ENCODE measurements at regions not wholly inside any gene's neighbourhood (a gene's known extent, or its start where the extent isn't known, plus 50 kb on each side); places are given as distances from the start of the nearest gene placed in this dataset.
"Not testable (repeated sequence)": the region's sequence is repeated elsewhere in the genome, so short reads cannot be mapped to it uniquely, and the experiment has no call there.

- intact Hi-C loops (cut with DNase I), result no loop called here
- no peak for DNase-seq
Observed at GRCh38 chr1:82161700-82162141, 361.0 kb downstream of the ADGRL2 start.

GRCh38 chr1:82160903-82161302 is 360.2 kb downstream of the ADGRL2 start:
- no peak for DNase-seq
- intact Hi-C loops (cut with DNase I), result no loop called here

- DNase-seq, result no peak
- intact Hi-C loops (cut with DNase I), result no loop called here
Observed at GRCh38 chr1:82160036-82160435, 359.3 kb downstream of the ADGRL2 start.

GRCh38 chr1:82158981-82159380 is 358.2 kb downstream of the ADGRL2 start:
- intact Hi-C loops (cut with DNase I), result no loop called here
- no peak for DNase-seq

GRCh38 chr1:82154219-82154970 is 353.7 kb downstream of the ADGRL2 start:
- intact Hi-C loops (cut with DNase I), result no loop called here
- no peak for DNase-seq

GRCh38 chr1:82153752-82154151 is 353.0 kb downstream of the ADGRL2 start:
- intact Hi-C loops (cut with DNase I), result no loop called here

DNA sequence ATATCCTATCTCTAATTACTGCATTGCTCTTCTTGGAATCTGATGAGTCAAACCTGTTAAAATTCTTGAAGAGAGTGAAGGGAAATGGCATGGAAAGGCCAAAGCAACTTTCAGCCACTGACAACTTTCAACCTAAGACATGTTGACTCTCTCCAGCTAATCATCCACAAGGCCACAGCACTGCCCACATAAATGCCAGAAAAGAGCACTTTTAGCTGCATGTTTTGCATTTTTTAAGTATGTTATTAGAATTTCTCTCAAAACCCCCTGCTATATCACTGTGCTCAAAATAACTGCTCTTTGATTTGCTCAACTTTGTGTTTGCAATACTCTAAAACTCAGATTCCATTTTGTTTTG is 352.5 kb downstream of the ADGRL2 start:
- DNase-seq, result no peak
- intact Hi-C loops (cut with DNase I), result no loop called here

More at GRCh38 chr1:82153752-82154151, 353.0 kb downstream of the ADGRL2 start:
- no peak for DNase-seq

GRCh38 chr1:82152356-82153271 is 351.9 kb downstream of the ADGRL2 start:
- intact Hi-C loops (cut with DNase I), result no loop called here
- no peak for DNase-seq

- no peak for DNase-seq
- intact Hi-C loops (cut with DNase I), result no loop called here
Observed at GRCh38 chr1:82145656-82146055, 344.9 kb downstream of the ADGRL2 start.

- intact Hi-C loops (cut with DNase I), result no loop called here
- no peak for DNase-seq
Observed at GRCh38 chr1:82143108-82143833, 342.5 kb downstream of the ADGRL2 start.

GRCh38 chr1:82141390-82141789 is 340.7 kb downstream of the ADGRL2 start:
- intact Hi-C loops (cut with DNase I), result no loop called here
- DNase-seq, result no peak

- intact Hi-C loops (cut with DNase I), result no loop called here
- DNase-seq, result no peak
Observed at GRCh38 chr1:82139751-82140468, 339.2 kb downstream of the ADGRL2 start.

GRCh38 chr1:82136351-82136750 is 335.6 kb downstream of the ADGRL2 start:
- DNase-seq; intact Hi-C loops (cut with DNase I): not testable (repeated sequence)

DNA sequence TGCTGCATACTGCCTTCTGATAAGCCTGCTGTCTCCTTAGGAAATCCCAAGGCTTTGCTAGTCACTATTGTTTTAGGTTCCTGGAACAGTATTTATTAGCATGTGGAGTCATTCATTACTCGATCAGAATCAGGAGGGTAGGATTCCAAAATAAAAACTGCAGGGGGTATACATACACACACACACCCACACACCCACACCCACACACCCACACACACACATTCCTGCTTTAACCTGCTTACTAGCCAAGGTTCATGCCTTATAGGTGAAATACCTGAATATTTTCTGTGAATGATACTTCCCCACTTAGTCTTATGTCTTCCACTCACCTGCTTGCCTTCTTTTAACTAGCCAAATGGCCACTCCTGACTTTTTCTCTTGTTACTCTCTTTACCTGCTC is 325.1 kb downstream of the ADGRL2 start:
- intact Hi-C loops (cut with DNase I), result no loop called here
- no peak for DNase-seq

GRCh38 chr1:82125119-82125518 is 324.4 kb downstream of the ADGRL2 start:
- DNase-seq, result no peak
- intact Hi-C loops (cut with DNase I), result no loop called here

DNA sequence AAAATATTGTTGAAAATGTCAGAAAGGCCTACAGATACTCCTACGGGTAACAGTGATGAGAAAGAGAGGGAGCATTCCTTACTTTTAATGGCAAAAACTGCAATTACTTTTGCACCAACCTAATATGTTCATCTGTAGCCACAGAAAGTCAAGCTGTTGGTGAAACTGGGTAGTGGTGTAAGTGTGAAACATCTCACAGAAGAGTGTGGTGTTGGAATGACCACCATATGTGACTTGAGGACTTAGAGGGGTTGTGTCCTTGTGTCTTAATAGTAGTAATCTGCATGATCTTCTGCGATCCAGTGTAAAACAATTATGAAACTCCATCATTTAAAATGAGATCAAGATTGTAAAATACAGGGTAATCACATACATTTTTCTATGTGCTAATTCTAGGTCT is 320.7 kb downstream of the ADGRL2 start:
- DNase-seq, result no peak
- intact Hi-C loops (cut with DNase I), result no loop called here

DNA sequence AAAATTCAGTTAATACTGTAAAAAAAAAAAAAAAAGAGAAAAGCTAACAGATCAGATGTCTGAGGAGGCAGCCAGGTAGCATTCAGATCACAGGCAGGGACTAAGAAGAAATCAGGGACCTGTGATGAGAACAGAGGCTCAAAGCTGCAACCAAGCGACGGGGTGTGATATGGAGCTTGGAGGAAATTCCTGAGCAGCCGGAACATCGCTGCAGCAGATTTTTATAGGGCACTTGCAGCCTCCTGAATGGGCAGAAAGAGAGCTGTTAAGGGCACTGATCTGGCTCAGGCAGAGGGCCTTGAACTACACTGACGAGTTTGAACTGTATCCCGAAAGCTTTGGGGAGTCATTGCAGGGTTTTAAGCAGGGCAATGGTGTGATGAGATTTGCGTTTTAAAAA is 315.4 kb downstream of the ADGRL2 start:
- DNase-seq, result no peak
- intact Hi-C loops (cut with DNase I), result no loop called here

DNA sequence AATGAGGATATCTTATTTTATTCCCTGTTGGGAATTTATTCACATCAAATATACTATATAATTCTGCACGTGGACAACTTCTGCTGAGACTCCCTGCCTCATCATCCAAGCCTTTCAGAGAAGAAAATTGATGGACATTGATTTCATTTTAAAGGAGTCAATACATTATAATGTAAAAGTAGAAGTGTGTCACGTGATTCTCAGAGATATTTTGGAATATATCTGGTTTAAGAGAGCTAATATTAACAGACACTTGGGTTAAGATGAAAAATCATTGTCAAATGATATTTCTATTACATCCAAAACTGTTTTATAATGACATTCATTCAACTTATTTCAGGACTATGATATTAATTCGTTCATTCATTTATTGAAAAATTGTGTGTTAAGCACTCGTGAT is 314.2 kb downstream of the ADGRL2 start:
- intact Hi-C loops (cut with DNase I), result no loop called here
- no peak for DNase-seq

GRCh38 chr1:82110366-82111254 is 309.9 kb downstream of the ADGRL2 start:
- intact Hi-C loops (cut with DNase I), result no loop called here

More at GRCh38 chr1:82110366-82111254, 309.9 kb downstream of the ADGRL2 start:
- no peak for DNase-seq

Measured in posterior cingulate gyrus (tissue), 11 donors.